GM18873 (cell line): ENCODE measurements at regions not wholly inside any gene's neighbourhood (a gene's known extent, or its start where the extent isn't known, plus 50 kb on each side); places are given as distances from the start of the nearest gene placed in this dataset.

ENCODE experiments used
- ATAC-seq: cut with Tn5 transposase; IDR thresholded peaks from one replicate; pipeline ENCODE4 v1.9.1; 2021; ENCODE audit warnings: mild to moderate bottlenecking, moderate library complexity, moderate number of reproducible peaks; ENCODE audit not compliant: unreplicated experiment, low FRiP score

- no peak for ATAC-seq
These were observed 131.5 kb upstream of the CTBP2 start for GRCh38 chr10:125291836-125292235.

- no peak for ATAC-seq
These were observed 129.1 kb upstream of the CTBP2 start for GRCh38 chr10:125289461-125289860.

- ATAC-seq = no peak
These were observed 124.7 kb upstream of the CTBP2 start for GRCh38 chr10:125284875-125285597.

GRCh38 chr10:125283836-125284614 lies 123.7 kb upstream of the CTBP2 start:
- no peak for ATAC-seq

GRCh38 chr10:125283191-125283835 lies 123.0 kb upstream of the CTBP2 start:
- no peak for ATAC-seq

GRCh38 chr10:125281091-125281490 lies 120.7 kb upstream of the CTBP2 start:
- no peak for ATAC-seq

- ATAC-seq = no peak
These were observed 115.8 kb upstream of the CTBP2 start for GRCh38 chr10:125276133-125276532.

- no peak for ATAC-seq
These were observed 114.6 kb upstream of the CTBP2 start for GRCh38 chr10:125274961-125275360.

- ATAC-seq = no peak
These were observed 112.7 kb upstream of the CTBP2 start for GRCh38 chr10:125273023-125273422.

- ATAC-seq = no peak
These were observed 109.4 kb upstream of the CTBP2 start for GRCh38 chr10:125269716-125270115.

- no peak for ATAC-seq
These were observed 106.6 kb upstream of the CTBP2 start for GRCh38 chr10:125266966-125267365.

- ATAC-seq = no peak
These were observed 106.2 kb upstream of the CTBP2 start for GRCh38 chr10:125266541-125266940.

GRCh38 chr10:125265579-125265955 lies 105.2 kb upstream of the CTBP2 start:
- no peak for ATAC-seq

GRCh38 chr10:125264757-125265578 lies 104.6 kb upstream of the CTBP2 start:
- no peak for ATAC-seq

GRCh38 chr10:125264091-125264490 lies 103.7 kb upstream of the CTBP2 start:
- no peak for ATAC-seq

GRCh38 chr10:125263551-125263950 lies 103.2 kb upstream of the CTBP2 start:
- ATAC-seq = no peak

- ATAC-seq = no peak
These were observed 102.6 kb upstream of the CTBP2 start for GRCh38 chr10:125262920-125263319.

- no peak for ATAC-seq
These were observed 102.0 kb upstream of the CTBP2 start for GRCh38 chr10:125262409-125262808.

- no peak for ATAC-seq
These were observed 101.3 kb upstream of the CTBP2 start for GRCh38 chr10:125261491-125262186.

GRCh38 chr10:125260260-125260659 lies 99.9 kb upstream of the CTBP2 start:
- no peak for ATAC-seq
